Smooth muscle cell (in vitro differentiated cells): ENCODE measurements at regions not wholly inside any gene's neighbourhood (a gene's known extent, or its start where the extent isn't known, plus 50 kb on each side); places are given as distances from the start of the nearest gene placed in this dataset.

ENCODE experiments used
- DNase-seq: peaks from one replicate; lab custom pipeline; 2025; ENCODE audit not compliant: unreplicated experiment; lab: John Stamatoyannopoulos, UW
- H2AFZ ChIP-seq: fragments of 200-600 bp; sonication (generic); 2 replicates; pipeline ENCODE4 v1.6.0; 2016; ENCODE audit warnings: antibody characterized with exemption, low read depth, mild to moderate bottlenecking
- H3F3A ChIP-seq: fragments of 200-600 bp; sonication (generic); 2 replicates; pipeline ENCODE4 v1.6.0; 2017; ENCODE audit warnings: antibody characterized with exemption, low read depth
- H3K27ac ChIP-seq: fragments of 200-600 bp; sonication (generic); 2 replicates; pipeline ENCODE4 v1.5.1; 2016; ENCODE audit warnings: low read depth, mild to moderate bottlenecking
- H3K27me3 ChIP-seq: fragments of 200-600 bp; sonication (generic); 2 replicates; pipeline ENCODE4 v1.6.1; 2016; ENCODE audit warnings: low read depth, mild to moderate bottlenecking
- H3K36me3 ChIP-seq: fragments of 200-600 bp; sonication (generic); 2 replicates; pipeline ENCODE4 v1.5.1; 2016; ENCODE audit warnings: low read depth
- H3K4me1 ChIP-seq: fragments of 200-600 bp; sonication (generic); 2 replicates; pipeline ENCODE4 v1.5.1; 2016; ENCODE audit warnings: low read depth
- H3K4me2 ChIP-seq: fragments of 200-600 bp; sonication (generic); 2 replicates; pipeline ENCODE4 v1.6.0; 2016; ENCODE audit warnings: mild to moderate bottlenecking
- H3K4me3 ChIP-seq: fragments of 200-600 bp; sonication (generic); 2 replicates; pipeline ENCODE4 v1.5.1; 2016; ENCODE audit warnings: mild to moderate bottlenecking
- H3K79me2 ChIP-seq: fragments of 200-600 bp; sonication (generic); 2 replicates; pipeline ENCODE4 v1.6.0; 2016; ENCODE audit warnings: low read depth, mild to moderate bottlenecking
- H3K9ac ChIP-seq: fragments of 200-600 bp; sonication (generic); 2 replicates; pipeline ENCODE4 v1.6.0; 2016; ENCODE audit warnings: low read depth
- H3K9me3 ChIP-seq: fragments of 200-600 bp; sonication (generic); replicated peaks from 2 replicates; pipeline ENCODE4 v1.5.1; 2016; ENCODE audit warnings: low read depth
- H4K20me1 ChIP-seq: fragments of 200-600 bp; sonication (generic); 2 replicates; pipeline ENCODE4 v1.6.0; 2016; ENCODE audit warnings: low read depth
- WGBS: methylation state at CpG from one replicate; pipeline ENCODE4 v1.1.7; 2016; ENCODE audit warnings: low lambda C conversion rate; 5-methylcytosine and 5-hydroxymethylcytosine counted together
- TF ChIP-seq, protein P1 (sequence below): fragments of 200-600 bp; sonication (generic); IDR thresholded peaks from 2 replicates; pipeline ENCODE4 v1.5.1; 2017; ENCODE audit warnings: borderline replicate concordance, mild to moderate bottlenecking, antibody characterized with exemption; ENCODE audit not compliant: insufficient read depth, poor library complexity, severe bottlenecking

- no peaks in the 10 kb centered on the region for H3K27me3 ChIP-seq
- peaks cover 4% of the 10 kb centered on the region for H3K4me1 ChIP-seq
- no peak overlapping the region for H3K4me3 ChIP-seq
- H2AFZ ChIP-seq, result no peak overlapping the region
- no peak overlapping the region for H3K9ac ChIP-seq
- no peaks in the 10 kb centered on the region for H3K79me2 ChIP-seq
- H3F3A ChIP-seq, result peaks cover 1% of the 10 kb centered on the region
- no peak for DNase-seq
- WGBS, result 67% methylated on average over 7 of the region's 7 CpGs
- no peak overlapping the region for H3K27ac ChIP-seq
- H3K9me3 ChIP-seq, result no peaks in the 10 kb centered on the region
- H4K20me1 ChIP-seq, result no peaks in the 10 kb centered on the region
- TF ChIP-seq, protein P1, sequence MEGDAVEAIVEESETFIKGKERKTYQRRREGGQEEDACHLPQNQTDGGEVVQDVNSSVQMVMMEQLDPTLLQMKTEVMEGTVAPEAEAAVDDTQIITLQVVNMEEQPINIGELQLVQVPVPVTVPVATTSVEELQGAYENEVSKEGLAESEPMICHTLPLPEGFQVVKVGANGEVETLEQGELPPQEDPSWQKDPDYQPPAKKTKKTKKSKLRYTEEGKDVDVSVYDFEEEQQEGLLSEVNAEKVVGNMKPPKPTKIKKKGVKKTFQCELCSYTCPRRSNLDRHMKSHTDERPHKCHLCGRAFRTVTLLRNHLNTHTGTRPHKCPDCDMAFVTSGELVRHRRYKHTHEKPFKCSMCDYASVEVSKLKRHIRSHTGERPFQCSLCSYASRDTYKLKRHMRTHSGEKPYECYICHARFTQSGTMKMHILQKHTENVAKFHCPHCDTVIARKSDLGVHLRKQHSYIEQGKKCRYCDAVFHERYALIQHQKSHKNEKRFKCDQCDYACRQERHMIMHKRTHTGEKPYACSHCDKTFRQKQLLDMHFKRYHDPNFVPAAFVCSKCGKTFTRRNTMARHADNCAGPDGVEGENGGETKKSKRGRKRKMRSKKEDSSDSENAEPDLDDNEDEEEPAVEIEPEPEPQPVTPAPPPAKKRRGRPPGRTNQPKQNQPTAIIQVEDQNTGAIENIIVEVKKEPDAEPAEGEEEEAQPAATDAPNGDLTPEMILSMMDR, result no peak
- H3K36me3 ChIP-seq, result no peaks in the 10 kb centered on the region
- no peak overlapping the region for H3K4me2 ChIP-seq
Measured at GRCh38 chr18:23383494-23383893, 69.6 kb upstream of the RIOK3 start.

DNA sequence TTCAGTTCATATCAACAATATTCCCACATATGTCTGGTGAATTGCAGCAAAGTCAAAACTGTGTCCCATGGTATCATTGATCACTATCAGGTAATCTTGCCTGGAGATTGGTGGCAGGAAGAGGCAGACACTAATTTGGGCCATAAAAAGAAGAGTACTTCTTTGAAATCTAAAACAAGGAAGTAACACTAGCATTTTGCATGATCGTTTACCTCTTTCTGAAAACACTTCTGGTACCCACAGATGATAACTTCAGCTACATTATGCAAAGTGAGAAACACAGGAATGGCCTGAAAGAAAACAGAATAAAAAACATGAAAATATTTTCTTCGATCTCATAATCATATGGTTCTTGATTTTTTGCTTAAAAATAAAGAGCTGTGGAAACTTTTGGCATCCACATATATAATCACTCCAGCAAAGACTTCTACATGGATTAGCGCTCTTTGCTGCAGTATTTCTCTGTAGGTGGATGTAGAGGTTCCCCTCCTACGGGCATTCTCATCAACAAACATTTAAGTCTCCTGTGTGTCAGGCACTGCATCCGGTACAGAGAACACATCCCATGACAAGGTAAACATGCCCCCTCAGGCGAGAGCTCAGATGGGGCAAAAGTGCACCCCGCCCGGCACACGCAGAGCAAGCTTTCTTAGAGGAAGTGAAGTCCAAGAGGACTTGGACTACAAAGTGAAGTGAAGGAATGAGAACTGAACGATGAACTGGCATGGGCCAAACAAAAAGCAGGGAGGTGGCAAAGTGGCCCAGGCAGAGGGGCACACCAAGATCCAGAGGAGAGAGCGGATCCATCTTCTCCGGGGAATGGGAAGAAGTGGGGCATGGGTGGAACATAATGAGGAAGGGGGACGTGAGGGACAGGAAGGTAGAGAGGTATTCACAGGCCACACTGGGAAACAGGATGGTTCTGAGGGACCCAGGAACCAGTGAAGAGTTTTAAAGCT is 68.0 kb upstream of the RIOK3 start:
- no peaks in the 10 kb centered on the region for H3F3A ChIP-seq
- no peaks in the 10 kb centered on the region for H3K27me3 ChIP-seq
- H2AFZ ChIP-seq, result no peak overlapping the region
- no peaks in the 10 kb centered on the region for H4K20me1 ChIP-seq
- no peak overlapping the region for H3K27ac ChIP-seq
- H3K9me3 ChIP-seq, result no peaks in the 10 kb centered on the region
- no peak overlapping the region for H3K4me3 ChIP-seq
- H3K4me2 ChIP-seq, result no peak overlapping the region
- no peaks in the 10 kb centered on the region for H3K36me3 ChIP-seq
- WGBS, result 92% methylated on average over 13 of the region's 13 CpGs
- TF ChIP-seq, protein P1, result no peak
- H3K79me2 ChIP-seq, result no peaks in the 10 kb centered on the region
- H3K9ac ChIP-seq, result no peak overlapping the region
- DNase-seq, result no peak
- peaks cover 4% of the 10 kb centered on the region for H3K4me1 ChIP-seq

- Histone ChIP-seq H3K4me1 (no peaks in the 10 kb centered on the region), H3K79me2 (no peaks in the 10 kb centered on the region), H3K36me3 (no peaks in the 10 kb centered on the region), H3F3A (no peaks in the 10 kb centered on the region), H3K4me3 (no peak overlapping the region), H3K27me3 (no peaks in the 10 kb centered on the region), H2AFZ (no peak overlapping the region), H4K20me1 (no peaks in the 10 kb centered on the region), H3K9me3 (no peaks in the 10 kb centered on the region), H3K4me2 (no peak overlapping the region), H3K9ac (no peak overlapping the region), H3K27ac (no peak overlapping the region)
- 86% methylated on average over 3 of the region's 3 CpGs for WGBS
- TF ChIP-seq, protein P1, result no peak
- no peak for DNase-seq
Measured at GRCh38 chr18:23386317-23386716, 66.8 kb upstream of the RIOK3 start.

- H3K36me3 ChIP-seq, result no peaks in the 10 kb centered on the region
- H3K27me3 ChIP-seq, result no peaks in the 10 kb centered on the region
- no peaks in the 10 kb centered on the region for H3K9me3 ChIP-seq
- H4K20me1 ChIP-seq, result no peaks in the 10 kb centered on the region
- no peaks in the 10 kb centered on the region for H3K79me2 ChIP-seq
- WGBS, result 83% methylated on average over 4 of the region's 4 CpGs
- H3K4me2 ChIP-seq, result no peak overlapping the region
- no peak for DNase-seq
- H2AFZ ChIP-seq, result no peak overlapping the region
- H3K27ac ChIP-seq, result no peak overlapping the region
- no peaks in the 10 kb centered on the region for H3K4me1 ChIP-seq
- no peaks in the 10 kb centered on the region for H3F3A ChIP-seq
- no peak overlapping the region for H3K9ac ChIP-seq
- H3K4me3 ChIP-seq, result no peak overlapping the region
- TF ChIP-seq, protein P1, result no peak
Measured at GRCh38 chr18:23387265-23387664, 65.8 kb upstream of the RIOK3 start.
